ENCODE measurements at regions not wholly inside any gene's neighbourhood (a gene's known extent, or its start where the extent isn't known, plus 50 kb on each side); places are given as distances from the start of the nearest gene placed in this dataset.

GRCh38 chr10:43972976-43973647 lies 324.4 kb upstream of the ZNF32 start:
- H3K4me1 ChIP-seq (ENCODE audit: control insufficient read depth in 2 of 2, insufficient read depth in 2 of 2, low read length in 1 of 2), result no peaks in the 10 kb centered on the region
- no peaks in the 10 kb centered on the region for H3K36me3 ChIP-seq (ENCODE audit: control insufficient read depth in 2 of 2, insufficient read depth in 2 of 2, low read length in 1 of 2)
- 93 to 94% methylated on average over 10 of the region's 10 CpGs for WGBS, 2 donors
- H3K27ac ChIP-seq (ENCODE audit: low read depth in 2 of 2, low read length in 1 of 2), result no peak overlapping the region
- H3K4me3 ChIP-seq (ENCODE audit: low read depth in 1 of 2, low read length in 2 of 2), result no peak overlapping the region
- no peaks in the 10 kb centered on the region for H3K27me3 ChIP-seq (ENCODE audit: control insufficient read depth in 1 of 2, insufficient read depth in 2 of 2, low read length in 2 of 2)
- H3K9me3 ChIP-seq (ENCODE audit: control insufficient read depth in 2 of 2, insufficient read depth in 1 of 2, low read depth in 1 of 2, low read length in 1 of 2), result no peaks in the 10 kb centered on the region

- Histone ChIP-seq H3K4me3 (ENCODE audit: low read depth in 1 of 2, low read length in 2 of 2) (no peak overlapping the region), H3K9me3 (ENCODE audit: control insufficient read depth in 2 of 2, insufficient read depth in 1 of 2, low read depth in 1 of 2, low read length in 1 of 2) (no peaks in the 10 kb centered on the region), H3K4me1 (ENCODE audit: control insufficient read depth in 2 of 2, insufficient read depth in 2 of 2, low read length in 1 of 2) (no peaks in the 10 kb centered on the region), H3K27me3 (ENCODE audit: control insufficient read depth in 1 of 2, insufficient read depth in 2 of 2, low read length in 2 of 2) (no peaks in the 10 kb centered on the region), H3K36me3 (ENCODE audit: control insufficient read depth in 2 of 2, insufficient read depth in 2 of 2, low read length in 1 of 2) (no peaks in the 10 kb centered on the region), H3K27ac (ENCODE audit: low read depth in 2 of 2, low read length in 1 of 2) (no peak overlapping the region)
- 92 to 93% methylated on average over 8 of the region's 8 CpGs for WGBS, 2 donors
Observed at GRCh38 chr10:43971981-43972380, 323.3 kb upstream of the ZNF32 start.

- Histone ChIP-seq H3K9me3 (ENCODE audit: control insufficient read depth in 2 of 2, insufficient read depth in 1 of 2, low read depth in 1 of 2, low read length in 1 of 2) (no peaks in the 10 kb centered on the region), H3K4me3 (ENCODE audit: low read depth in 1 of 2, low read length in 2 of 2) (no peak overlapping the region), H3K27me3 (ENCODE audit: control insufficient read depth in 1 of 2, insufficient read depth in 2 of 2, low read length in 2 of 2) (no peaks in the 10 kb centered on the region), H3K4me1 (ENCODE audit: control insufficient read depth in 2 of 2, insufficient read depth in 2 of 2, low read length in 1 of 2) (no peaks in the 10 kb centered on the region), H3K36me3 (ENCODE audit: control insufficient read depth in 2 of 2, insufficient read depth in 2 of 2, low read length in 1 of 2) (no peaks in the 10 kb centered on the region), H3K27ac (ENCODE audit: low read depth in 2 of 2, low read length in 1 of 2) (no peak overlapping the region)
- 84 to 87% methylated on average over 5 of the region's 5 CpGs for WGBS, 2 donors
Observed at GRCh38 chr10:43971306-43971705, 322.6 kb upstream of the ZNF32 start.

GRCh38 chr10:43970717-43971116 lies 322.0 kb upstream of the ZNF32 start:
- WGBS, 2 donors, result 69 to 94% methylated on average over 2 of the region's 2 CpGs
- H3K27ac ChIP-seq (ENCODE audit: low read depth in 2 of 2, low read length in 1 of 2), result no peak overlapping the region
- H3K27me3 ChIP-seq (ENCODE audit: control insufficient read depth in 1 of 2, insufficient read depth in 2 of 2, low read length in 2 of 2), result no peaks in the 10 kb centered on the region
- no peak overlapping the region for H3K4me3 ChIP-seq (ENCODE audit: low read depth in 1 of 2, low read length in 2 of 2)
- H3K9me3 ChIP-seq (ENCODE audit: control insufficient read depth in 2 of 2, insufficient read depth in 1 of 2, low read depth in 1 of 2, low read length in 1 of 2), result no peaks in the 10 kb centered on the region
- H3K36me3 ChIP-seq (ENCODE audit: control insufficient read depth in 2 of 2, insufficient read depth in 2 of 2, low read length in 1 of 2), result no peaks in the 10 kb centered on the region
- H3K4me1 ChIP-seq (ENCODE audit: control insufficient read depth in 2 of 2, insufficient read depth in 2 of 2, low read length in 1 of 2), result no peaks in the 10 kb centered on the region

- H3K9me3 ChIP-seq (ENCODE audit: control insufficient read depth in 2 of 2, insufficient read depth in 1 of 2, low read depth in 1 of 2, low read length in 1 of 2), result no peaks in the 10 kb centered on the region
- WGBS, 2 donors, result 89 to 93% methylated on average over 6 of the region's 6 CpGs
- no peaks in the 10 kb centered on the region for H3K4me1 ChIP-seq (ENCODE audit: control insufficient read depth in 2 of 2, insufficient read depth in 2 of 2, low read length in 1 of 2)
- H3K27me3 ChIP-seq (ENCODE audit: control insufficient read depth in 1 of 2, insufficient read depth in 2 of 2, low read length in 2 of 2), result no peaks in the 10 kb centered on the region
- H3K4me3 ChIP-seq (ENCODE audit: low read depth in 1 of 2, low read length in 2 of 2), result no peak overlapping the region
- H3K36me3 ChIP-seq (ENCODE audit: control insufficient read depth in 2 of 2, insufficient read depth in 2 of 2, low read length in 1 of 2), result no peaks in the 10 kb centered on the region
- H3K27ac ChIP-seq (ENCODE audit: low read depth in 2 of 2, low read length in 1 of 2), result no peak overlapping the region
Observed at GRCh38 chr10:43970018-43970698, 321.5 kb upstream of the ZNF32 start.

- Histone ChIP-seq H3K27ac (ENCODE audit: low read depth in 2 of 2, low read length in 1 of 2) (no peak overlapping the region), H3K36me3 (ENCODE audit: control insufficient read depth in 2 of 2, insufficient read depth in 2 of 2, low read length in 1 of 2) (no peaks in the 10 kb centered on the region), H3K27me3 (ENCODE audit: control insufficient read depth in 1 of 2, insufficient read depth in 2 of 2, low read length in 2 of 2) (no peaks in the 10 kb centered on the region), H3K9me3 (ENCODE audit: control insufficient read depth in 2 of 2, insufficient read depth in 1 of 2, low read depth in 1 of 2, low read length in 1 of 2) (no peaks in the 10 kb centered on the region), H3K4me1 (ENCODE audit: control insufficient read depth in 2 of 2, insufficient read depth in 2 of 2, low read length in 1 of 2) (no peaks in the 10 kb centered on the region), H3K4me3 (ENCODE audit: low read depth in 1 of 2, low read length in 2 of 2) (no peak overlapping the region)
- 92 to 95% methylated on average over 9 of the region's 9 CpGs for WGBS, 2 donors
Observed at GRCh38 chr10:43969506-43969905, 320.8 kb upstream of the ZNF32 start.

- no peaks in the 10 kb centered on the region for H3K27me3 ChIP-seq (ENCODE audit: control insufficient read depth in 1 of 2, insufficient read depth in 2 of 2, low read length in 2 of 2)
- WGBS, 2 donors, result 81 to 83% methylated on average over 14 of the region's 14 CpGs
Observed at GRCh38 chr10:43968961-43969360, 320.3 kb upstream of the ZNF32 start.

GRCh38 chr10:43968076-43968475 lies 319.4 kb upstream of the ZNF32 start:
- Histone ChIP-seq H3K27me3 (ENCODE audit: control insufficient read depth in 1 of 2, insufficient read depth in 2 of 2, low read length in 2 of 2) (no peaks in the 10 kb centered on the region), H3K9me3 (ENCODE audit: control insufficient read depth in 2 of 2, insufficient read depth in 1 of 2, low read depth in 1 of 2, low read length in 1 of 2) (no peaks in the 10 kb centered on the region), H3K4me1 (ENCODE audit: control insufficient read depth in 2 of 2, insufficient read depth in 2 of 2, low read length in 1 of 2) (peaks cover 0 to 2% of the 10 kb centered on the region in 2 donors), H3K27ac (ENCODE audit: low read depth in 2 of 2, low read length in 1 of 2) (no peak overlapping the region), H3K4me3 (ENCODE audit: low read depth in 1 of 2, low read length in 2 of 2) (no peak overlapping the region), H3K36me3 (ENCODE audit: control insufficient read depth in 2 of 2, insufficient read depth in 2 of 2, low read length in 1 of 2) (no peaks in the 10 kb centered on the region)
- WGBS, 2 donors, result 67 to 84% methylated on average over 1 of the region's 1 CpG

More at GRCh38 chr10:43968961-43969360, 320.3 kb upstream of the ZNF32 start:
- no peak overlapping the region for H3K4me3 ChIP-seq (ENCODE audit: low read depth in 1 of 2, low read length in 2 of 2)
- no peaks in the 10 kb centered on the region for H3K36me3 ChIP-seq (ENCODE audit: control insufficient read depth in 2 of 2, insufficient read depth in 2 of 2, low read length in 1 of 2)
- peaks cover 0 to 2% of the 10 kb centered on the region in 2 donors for H3K4me1 ChIP-seq (ENCODE audit: control insufficient read depth in 2 of 2, insufficient read depth in 2 of 2, low read length in 1 of 2)
- H3K9me3 ChIP-seq (ENCODE audit: control insufficient read depth in 2 of 2, insufficient read depth in 1 of 2, low read depth in 1 of 2, low read length in 1 of 2), result no peaks in the 10 kb centered on the region
- no peak overlapping the region for H3K27ac ChIP-seq (ENCODE audit: low read depth in 2 of 2, low read length in 1 of 2)

- H3K4me1 ChIP-seq (ENCODE audit: control insufficient read depth in 2 of 2, insufficient read depth in 2 of 2, low read length in 1 of 2), result peaks cover 0 to 2% of the 10 kb centered on the region in 2 donors
- no peaks in the 10 kb centered on the region for H3K27me3 ChIP-seq (ENCODE audit: control insufficient read depth in 1 of 2, insufficient read depth in 2 of 2, low read length in 2 of 2)
- H3K9me3 ChIP-seq (ENCODE audit: control insufficient read depth in 2 of 2, insufficient read depth in 1 of 2, low read depth in 1 of 2, low read length in 1 of 2), result no peaks in the 10 kb centered on the region
- H3K36me3 ChIP-seq (ENCODE audit: control insufficient read depth in 2 of 2, insufficient read depth in 2 of 2, low read length in 1 of 2), result no peaks in the 10 kb centered on the region
- H3K4me3 ChIP-seq (ENCODE audit: low read depth in 1 of 2, low read length in 2 of 2), result no peak overlapping the region
- H3K27ac ChIP-seq (ENCODE audit: low read depth in 2 of 2, low read length in 1 of 2), result no peak overlapping the region
- 92 to 97% methylated on average over 3 of the region's 3 CpGs for WGBS, 2 donors
Observed at GRCh38 chr10:43966571-43966965, 317.9 kb upstream of the ZNF32 start.
